ENCODE measurements at regions not wholly inside any gene's neighbourhood (a gene's known extent, or its start where the extent isn't known, plus 50 kb on each side); places are given as distances from the start of the nearest gene placed in this dataset.

- no peak for TF ChIP-seq CTCF (conservative IDR thresholded peaks at IDR 0.05 in 1 of 2, IDR thresholded peaks at IDR 0.05 in 1 of 2; ENCODE audit: extremely low read depth in 1 of 2, insufficient read depth in 1 of 2, low read depth in 1 of 2, low read length in 2 of 2)
- TF ChIP-seq EZH2 (IDR thresholded peaks at IDR 0.05; ENCODE audit: borderline replicate concordance, low read length): no peak
These were observed 267.9 kb upstream of the TNP1 start for GRCh38 chr2:217127744-217128143.
